KG1 (cell line): ENCODE measurements at regions not wholly inside any gene's neighbourhood (a gene's known extent, or its start where the extent isn't known, plus 50 kb on each side); places are given as distances from the start of the nearest gene placed in this dataset.
"Not testable (repeated sequence)": the region's sequence is repeated elsewhere in the genome, so short reads cannot be mapped to it uniquely, and the experiment has no call there.

Source experiments
- DNase-seq: peaks from one replicate; lab custom pipeline; 2025; lab: John Stamatoyannopoulos, UW

- DNase-seq = no peak
These were observed 170.7 kb upstream of the ZNF618 start for GRCh38 chr9:113705306-113705927.

GRCh38 chr9:113705928-113706519, 170.1 kb upstream of the ZNF618 start:
- DNase-seq = no peak

- no peak for DNase-seq
These were observed 168.0 kb upstream of the ZNF618 start for GRCh38 chr9:113707953-113708695.

GRCh38 chr9:113708821-113709713, 167.0 kb upstream of the ZNF618 start:
- no peak for DNase-seq

- DNase-seq = no peak
These were observed 166.4 kb upstream of the ZNF618 start for GRCh38 chr9:113709721-113710120.

GRCh38 chr9:113711251-113711650, 164.9 kb upstream of the ZNF618 start:
- no peak for DNase-seq

- DNase-seq = no peak
These were observed 164.1 kb upstream of the ZNF618 start for GRCh38 chr9:113712053-113712452.

- no peak for DNase-seq
These were observed 161.0 kb upstream of the ZNF618 start for GRCh38 chr9:113715086-113715485.

- DNase-seq = no peak
These were observed 156.2 kb upstream of the ZNF618 start for GRCh38 chr9:113719919-113720318.

GRCh38 chr9:113720495-113720894, 155.6 kb upstream of the ZNF618 start:
- no peak for DNase-seq

GRCh38 chr9:113721856-113722255, 154.3 kb upstream of the ZNF618 start:
- no peak for DNase-seq

GRCh38 chr9:113724202-113724601, 151.9 kb upstream of the ZNF618 start:
- DNase-seq = no peak

- no peak for DNase-seq
These were observed 147.1 kb upstream of the ZNF618 start for GRCh38 chr9:113728989-113729388.

GRCh38 chr9:113734826-113735225, 141.3 kb upstream of the ZNF618 start:
- no peak for DNase-seq

GRCh38 chr9:113737517-113738271, 138.4 kb upstream of the ZNF618 start:
- DNase-seq = peak; percentile 68

GRCh38 chr9:113738496-113738892, 137.6 kb upstream of the ZNF618 start:
- no peak for DNase-seq

GRCh38 chr9:113738893-113739604, 137.1 kb upstream of the ZNF618 start:
- DNase-seq = no peak

GRCh38 chr9:113739605-113740507, 136.3 kb upstream of the ZNF618 start:
- DNase-seq = not testable (repeated sequence)
